GM23338 (cell line): ENCODE measurements at regions not wholly inside any gene's neighbourhood (a gene's known extent, or its start where the extent isn't known, plus 50 kb on each side); places are given as distances from the start of the nearest gene placed in this dataset.

Experiments used
- CREB1 ChIP-seq: fragments of 250-450 bp; sonication (Bioruptor Pico); IDR thresholded peaks from 2 replicates; pipeline ENCODE4 v1.5.0; 2020; ENCODE audit warnings: low read depth, mild to moderate bottlenecking, moderate library complexity
- CTCF ChIP-seq, 2 experiments: fragments of 200-600 bp in 1 of 2; sonication (generic) in 1 of 2; conservative IDR thresholded peaks; 2 replicates each; pipeline versions ENCODE4 v1.5.1 to v1.6.1; 2016 to 2017; ENCODE audit warnings: antibody characterized with exemption in 2 of 2, low read depth in 2 of 2, mild to moderate bottlenecking in 2 of 2, moderate library complexity in 1 of 2
- EZH2 ChIP-seq: fragments of 200-600 bp; sonication (generic); IDR thresholded peaks from one replicate; pipeline ENCODE4 v1.8.0; 2017; ENCODE audit warnings: antibody characterized with exemption, mild to moderate bottlenecking, low read depth; ENCODE audit not compliant: unreplicated experiment
- EZH2phosphoT487 ChIP-seq: fragments of 200-600 bp; sonication (generic); IDR thresholded peaks from one replicate; pipeline ENCODE4 v1.8.1; 2018; ENCODE audit warnings: antibody characterized with exemption; ENCODE audit not compliant: unreplicated experiment
- JUNB ChIP-seq: IDR thresholded peaks from one replicate; pipeline ENCODE4 v1.6.1; 2016; ENCODE audit warnings: antibody characterized with exemption; ENCODE audit not compliant: unreplicated experiment
- NANOG ChIP-seq: IDR thresholded peaks from 2 replicates; pipeline ENCODE4 v1.6.1; 2016; ENCODE audit warnings: antibody characterized with exemption, borderline replicate concordance
- POLR2AphosphoS5 ChIP-seq: IDR thresholded peaks from 2 replicates; pipeline ENCODE4 v1.6.1; 2016; ENCODE audit warnings: antibody characterized with exemption, low read depth
- REST ChIP-seq: IDR thresholded peaks from one replicate; pipeline ENCODE4 v1.6.1; 2018; ENCODE audit warnings: antibody characterized with exemption; ENCODE audit not compliant: unreplicated experiment
- STAT1 ChIP-seq: IDR thresholded peaks from one replicate; pipeline ENCODE4 v1.6.1; 2016; ENCODE audit warnings: antibody characterized with exemption; ENCODE audit not compliant: unreplicated experiment
- ZNF114 ChIP-seq: fragments of 250-450 bp; sonication (Bioruptor Pico); IDR thresholded peaks from 2 replicates; pipeline ENCODE4 v1.5.0; 2020; ENCODE audit warnings: mild to moderate bottlenecking, moderate library complexity
- ZNF331 ChIP-seq: fragments of 250-450 bp; sonication (Bioruptor Pico); IDR thresholded peaks from 2 replicates; pipeline ENCODE4 v1.5.0; 2020; ENCODE audit warnings: low read depth, mild to moderate bottlenecking, moderate library complexity
- TF ChIP-seq, protein P1 (sequence below): fragments of 250-450 bp; sonication (Bioruptor Pico); IDR thresholded peaks from 2 replicates; pipeline ENCODE4 v1.5.0; 2020; ENCODE audit warnings: mild to moderate bottlenecking, moderate library complexity
- TF ChIP-seq, protein P2 (sequence below): IDR thresholded peaks from 2 replicates; pipeline ENCODE4 v1.6.1; 2016; ENCODE audit warnings: antibody characterized with exemption

DNA sequence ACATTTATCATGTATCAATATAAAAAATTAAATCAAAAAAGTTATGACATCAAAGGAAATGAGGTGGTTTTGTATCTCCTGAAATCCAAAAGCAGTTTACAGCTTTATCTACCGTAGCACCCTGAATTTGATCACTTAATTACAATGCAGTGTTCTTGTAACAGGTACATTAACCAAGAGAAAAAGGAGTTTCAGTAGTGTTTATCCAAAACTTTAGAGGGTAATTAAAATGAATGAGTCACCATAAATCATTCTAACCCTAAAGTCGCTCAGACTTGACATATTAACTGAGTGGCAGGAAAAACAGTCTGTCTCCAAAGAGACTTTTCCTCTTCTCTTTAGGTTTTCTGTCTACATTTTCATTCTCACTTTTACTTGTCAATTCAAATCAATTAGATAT lies 907.6 kb upstream of the EPHA5 start:
- TF ChIP-seq REST = no peak
- TF ChIP-seq CTCF (conservative IDR thresholded peaks at IDR 0.05; ENCODE audit: low read depth in 2 of 2) = no peak
- no peak for TF ChIP-seq JUNB
- TF ChIP-seq POLR2AphosphoS5 = no peak
- no peak for TF ChIP-seq CREB1 (CRISPR knock-in tag)
- TF ChIP-seq EZH2 = no peak
- TF ChIP-seq NANOG = no peak
- TF ChIP-seq, protein P1, sequence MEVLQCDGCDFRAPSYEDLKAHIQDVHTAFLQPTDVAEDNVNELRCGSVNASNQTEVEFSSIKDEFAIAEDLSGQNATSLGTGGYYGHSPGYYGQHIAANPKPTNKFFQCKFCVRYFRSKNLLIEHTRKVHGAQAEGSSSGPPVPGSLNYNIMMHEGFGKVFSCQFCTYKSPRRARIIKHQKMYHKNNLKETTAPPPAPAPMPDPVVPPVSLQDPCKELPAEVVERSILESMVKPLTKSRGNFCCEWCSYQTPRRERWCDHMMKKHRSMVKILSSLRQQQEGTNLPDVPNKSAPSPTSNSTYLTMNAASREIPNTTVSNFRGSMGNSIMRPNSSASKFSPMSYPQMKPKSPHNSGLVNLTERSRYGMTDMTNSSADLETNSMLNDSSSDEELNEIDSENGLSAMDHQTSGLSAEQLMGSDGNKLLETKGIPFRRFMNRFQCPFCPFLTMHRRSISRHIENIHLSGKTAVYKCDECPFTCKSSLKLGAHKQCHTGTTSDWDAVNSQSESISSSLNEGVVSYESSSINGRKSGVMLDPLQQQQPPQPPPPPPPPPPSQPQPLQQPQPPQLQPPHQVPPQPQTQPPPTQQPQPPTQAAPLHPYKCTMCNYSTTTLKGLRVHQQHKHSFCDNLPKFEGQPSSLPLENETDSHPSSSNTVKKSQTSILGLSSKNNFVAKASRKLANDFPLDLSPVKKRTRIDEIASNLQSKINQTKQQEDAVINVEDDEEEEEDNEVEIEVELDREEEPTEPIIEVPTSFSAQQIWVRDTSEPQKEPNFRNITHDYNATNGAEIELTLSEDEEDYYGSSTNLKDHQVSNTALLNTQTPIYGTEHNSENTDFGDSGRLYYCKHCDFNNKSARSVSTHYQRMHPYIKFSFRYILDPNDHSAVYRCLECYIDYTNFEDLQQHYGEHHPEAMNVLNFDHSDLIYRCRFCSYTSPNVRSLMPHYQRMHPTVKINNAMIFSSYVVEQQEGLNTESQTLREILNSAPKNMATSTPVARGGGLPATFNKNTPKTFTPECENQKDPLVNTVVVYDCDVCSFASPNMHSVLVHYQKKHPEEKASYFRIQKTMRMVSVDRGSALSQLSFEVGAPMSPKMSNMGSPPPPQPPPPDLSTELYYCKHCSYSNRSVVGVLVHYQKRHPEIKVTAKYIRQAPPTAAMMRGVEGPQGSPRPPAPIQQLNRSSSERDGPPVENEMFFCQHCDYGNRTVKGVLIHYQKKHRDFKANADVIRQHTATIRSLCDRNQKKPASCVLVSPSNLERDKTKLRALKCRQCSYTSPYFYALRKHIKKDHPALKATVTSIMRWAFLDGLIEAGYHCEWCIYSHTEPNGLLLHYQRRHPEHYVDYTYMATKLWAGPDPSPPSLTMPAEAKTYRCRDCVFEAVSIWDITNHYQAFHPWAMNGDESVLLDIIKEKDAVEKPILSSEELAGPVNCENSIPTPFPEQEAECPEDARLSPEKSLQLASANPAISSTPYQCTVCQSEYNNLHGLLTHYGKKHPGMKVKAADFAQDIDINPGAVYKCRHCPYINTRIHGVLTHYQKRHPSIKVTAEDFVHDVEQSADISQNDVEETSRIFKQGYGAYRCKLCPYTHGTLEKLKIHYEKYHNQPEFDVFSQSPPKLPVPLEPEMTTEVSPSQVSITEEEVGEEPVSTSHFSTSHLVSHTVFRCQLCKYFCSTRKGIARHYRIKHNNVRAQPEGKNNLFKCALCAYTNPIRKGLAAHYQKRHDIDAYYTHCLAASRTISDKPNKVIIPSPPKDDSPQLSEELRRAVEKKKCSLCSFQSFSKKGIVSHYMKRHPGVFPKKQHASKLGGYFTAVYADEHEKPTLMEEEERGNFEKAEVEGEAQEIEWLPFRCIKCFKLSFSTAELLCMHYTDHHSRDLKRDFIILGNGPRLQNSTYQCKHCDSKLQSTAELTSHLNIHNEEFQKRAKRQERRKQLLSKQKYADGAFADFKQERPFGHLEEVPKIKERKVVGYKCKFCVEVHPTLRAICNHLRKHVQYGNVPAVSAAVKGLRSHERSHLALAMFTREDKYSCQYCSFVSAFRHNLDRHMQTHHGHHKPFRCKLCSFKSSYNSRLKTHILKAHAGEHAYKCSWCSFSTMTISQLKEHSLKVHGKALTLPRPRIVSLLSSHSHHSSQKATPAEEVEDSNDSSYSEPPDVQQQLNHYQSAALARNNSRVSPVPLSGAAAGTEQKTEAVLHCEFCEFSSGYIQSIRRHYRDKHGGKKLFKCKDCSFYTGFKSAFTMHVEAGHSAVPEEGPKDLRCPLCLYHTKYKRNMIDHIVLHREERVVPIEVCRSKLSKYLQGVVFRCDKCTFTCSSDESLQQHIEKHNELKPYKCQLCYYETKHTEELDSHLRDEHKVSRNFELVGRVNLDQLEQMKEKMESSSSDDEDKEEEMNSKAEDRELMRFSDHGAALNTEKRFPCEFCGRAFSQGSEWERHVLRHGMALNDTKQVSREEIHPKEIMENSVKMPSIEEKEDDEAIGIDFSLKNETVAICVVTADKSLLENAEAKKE (CRISPR knock-in tag) = no peak
- TF ChIP-seq EZH2phosphoT487 = no peak
- TF ChIP-seq ZNF114 (CRISPR knock-in tag) = no peak
- TF ChIP-seq, protein P2, sequence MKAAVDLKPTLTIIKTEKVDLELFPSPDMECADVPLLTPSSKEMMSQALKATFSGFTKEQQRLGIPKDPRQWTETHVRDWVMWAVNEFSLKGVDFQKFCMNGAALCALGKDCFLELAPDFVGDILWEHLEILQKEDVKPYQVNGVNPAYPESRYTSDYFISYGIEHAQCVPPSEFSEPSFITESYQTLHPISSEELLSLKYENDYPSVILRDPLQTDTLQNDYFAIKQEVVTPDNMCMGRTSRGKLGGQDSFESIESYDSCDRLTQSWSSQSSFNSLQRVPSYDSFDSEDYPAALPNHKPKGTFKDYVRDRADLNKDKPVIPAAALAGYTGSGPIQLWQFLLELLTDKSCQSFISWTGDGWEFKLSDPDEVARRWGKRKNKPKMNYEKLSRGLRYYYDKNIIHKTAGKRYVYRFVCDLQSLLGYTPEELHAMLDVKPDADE = no peak
- no peak for TF ChIP-seq STAT1
- no peak for TF ChIP-seq ZNF331 (CRISPR knock-in tag)
